PFSK-1 (cell line): ENCODE measurements at regions not wholly inside any gene's neighbourhood (a gene's known extent, or its start where the extent isn't known, plus 50 kb on each side); places are given as distances from the start of the nearest gene placed in this dataset.

Source experiments
- POLR2AphosphoS5 ChIP-seq: IDR thresholded peaks from 2 replicates; pipeline ENCODE4 v1.6.1; 2012; ENCODE audit warnings: low read depth, mild to moderate bottlenecking, control low read depth, low read length, moderate library complexity
- SIN3A ChIP-seq: IDR thresholded peaks from 2 replicates; pipeline ENCODE4 v1.6.1; 2012; ENCODE audit warnings: mild to moderate bottlenecking, low read length, moderate library complexity, borderline replicate concordance; ENCODE audit not compliant: insufficient read depth

DNA sequence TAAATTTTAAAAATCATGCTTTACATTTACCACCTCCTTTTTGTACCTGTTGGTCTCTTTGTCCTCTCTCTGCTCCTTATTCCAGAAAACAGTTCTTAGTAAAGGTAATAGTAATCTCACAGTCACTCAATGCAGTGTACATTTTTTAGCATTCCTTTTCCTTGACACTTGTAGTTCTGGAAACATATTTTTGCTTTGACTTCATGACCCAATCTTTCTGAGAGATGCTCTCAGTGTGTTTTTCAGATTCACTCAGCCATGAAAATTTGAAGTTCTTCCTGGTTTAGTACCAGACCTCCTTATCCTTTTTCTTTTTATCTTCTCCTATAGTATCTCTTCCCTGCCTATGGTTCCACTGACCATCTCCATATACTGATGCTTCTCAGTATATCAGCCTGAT lies 747.5 kb upstream of the ZEB2 start:
- TF ChIP-seq POLR2AphosphoS5: no peak
- no peak for TF ChIP-seq SIN3A
